ENCODE measurements at regions not wholly inside any gene's neighbourhood (a gene's known extent, or its start where the extent isn't known, plus 50 kb on each side); places are given as distances from the start of the nearest gene placed in this dataset.

DNA sequence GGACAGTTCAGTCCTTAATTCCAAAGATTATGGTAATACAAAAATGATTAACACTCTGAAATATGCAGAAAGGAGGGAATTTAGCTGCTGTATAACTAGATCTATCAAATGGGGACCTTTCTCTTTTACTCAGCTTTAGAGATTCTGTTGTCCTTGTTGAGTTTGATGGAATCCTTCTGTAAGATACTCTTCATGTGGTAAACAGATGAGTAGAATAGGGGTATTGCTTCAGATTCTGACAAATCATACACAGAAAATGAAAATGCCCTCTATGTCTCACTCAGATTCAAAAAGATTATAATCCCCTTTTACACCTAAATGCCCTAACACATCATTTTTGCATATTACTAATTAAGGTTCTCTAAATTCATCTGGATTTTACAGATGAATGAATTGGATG is 50.7 kb downstream of the ARHGAP35 start:
- no peak overlapping the region for H3K4me3 ChIP-seq (ENCODE audit: low read depth, low read length)
- no peak for DNase-seq (ENCODE audit: low read depth)
- TF ChIP-seq, protein P1, sequence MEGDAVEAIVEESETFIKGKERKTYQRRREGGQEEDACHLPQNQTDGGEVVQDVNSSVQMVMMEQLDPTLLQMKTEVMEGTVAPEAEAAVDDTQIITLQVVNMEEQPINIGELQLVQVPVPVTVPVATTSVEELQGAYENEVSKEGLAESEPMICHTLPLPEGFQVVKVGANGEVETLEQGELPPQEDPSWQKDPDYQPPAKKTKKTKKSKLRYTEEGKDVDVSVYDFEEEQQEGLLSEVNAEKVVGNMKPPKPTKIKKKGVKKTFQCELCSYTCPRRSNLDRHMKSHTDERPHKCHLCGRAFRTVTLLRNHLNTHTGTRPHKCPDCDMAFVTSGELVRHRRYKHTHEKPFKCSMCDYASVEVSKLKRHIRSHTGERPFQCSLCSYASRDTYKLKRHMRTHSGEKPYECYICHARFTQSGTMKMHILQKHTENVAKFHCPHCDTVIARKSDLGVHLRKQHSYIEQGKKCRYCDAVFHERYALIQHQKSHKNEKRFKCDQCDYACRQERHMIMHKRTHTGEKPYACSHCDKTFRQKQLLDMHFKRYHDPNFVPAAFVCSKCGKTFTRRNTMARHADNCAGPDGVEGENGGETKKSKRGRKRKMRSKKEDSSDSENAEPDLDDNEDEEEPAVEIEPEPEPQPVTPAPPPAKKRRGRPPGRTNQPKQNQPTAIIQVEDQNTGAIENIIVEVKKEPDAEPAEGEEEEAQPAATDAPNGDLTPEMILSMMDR (conservative IDR thresholded peaks at IDR 0.05; ENCODE audit: low read depth, low read length) = no peak

GRCh38 chr19:46913198-46913851 is 52.5 kb downstream of the ARHGAP35 start:
- TF ChIP-seq, protein P1 (conservative IDR thresholded peaks at IDR 0.05; ENCODE audit: low read depth, low read length) = no peak
- no peak for DNase-seq (ENCODE audit: low read depth)
- H3K4me3 ChIP-seq (ENCODE audit: low read depth, low read length) = no peak overlapping the region

DNA sequence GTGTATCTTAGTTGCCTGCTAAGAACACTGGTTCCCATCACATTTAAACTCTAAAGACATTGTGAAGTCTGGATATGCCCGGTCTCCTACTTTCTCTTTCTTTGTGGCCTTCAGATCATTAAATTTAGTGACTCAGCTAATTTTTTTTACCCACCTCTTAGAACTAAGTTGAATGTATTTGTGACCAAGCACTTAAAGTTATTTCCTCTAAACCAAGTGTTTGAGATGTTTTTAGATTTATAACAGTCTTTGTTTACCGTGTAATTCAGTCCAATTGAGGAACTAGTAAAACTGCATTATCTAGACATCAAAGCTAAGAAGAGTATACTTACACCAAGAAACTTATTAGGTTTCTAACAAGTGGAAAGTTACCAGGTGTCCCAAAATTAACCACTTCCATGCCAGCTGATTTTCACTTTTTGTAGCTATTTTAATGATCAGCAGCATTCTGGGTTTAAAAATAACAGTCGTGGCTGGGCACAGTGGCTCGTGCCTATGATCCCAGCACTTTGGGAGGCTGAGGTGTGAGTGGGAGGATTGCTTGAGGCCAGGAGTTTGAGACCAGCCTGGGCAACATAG is 53.1 kb downstream of the ARHGAP35 start:
- no peak overlapping the region for H3K4me3 ChIP-seq (ENCODE audit: low read depth, low read length)
- TF ChIP-seq, protein P1 (conservative IDR thresholded peaks at IDR 0.05; ENCODE audit: low read depth, low read length) = no peak
- DNase-seq (ENCODE audit: low read depth) = no peak

GRCh38 chr19:46915386-46915785 is 54.6 kb downstream of the ARHGAP35 start:
- TF ChIP-seq, protein P1 (conservative IDR thresholded peaks at IDR 0.05; ENCODE audit: low read depth, low read length) = no peak
- no peak for DNase-seq (ENCODE audit: low read depth)
- H3K4me3 ChIP-seq (ENCODE audit: low read depth, low read length) = no peak overlapping the region

DNA sequence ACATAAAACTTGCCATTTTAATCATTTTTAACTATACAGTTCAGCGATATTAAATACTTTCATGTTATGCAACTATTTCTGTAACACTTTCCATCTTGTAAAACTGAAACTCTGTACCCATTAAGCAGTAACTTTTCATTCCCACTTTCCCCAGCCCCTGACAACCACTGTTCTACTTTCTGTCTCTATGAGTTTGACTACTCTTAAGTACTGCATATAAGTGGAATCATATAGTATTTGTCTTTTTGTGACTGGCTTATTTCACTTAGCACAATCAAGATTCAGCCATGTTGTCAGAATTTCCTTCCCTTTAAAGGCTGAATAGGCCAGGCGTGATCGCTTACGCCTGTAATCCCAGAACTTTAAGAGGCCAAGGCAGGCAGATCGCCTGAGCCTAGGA is 56.2 kb downstream of the ARHGAP35 start:
- DNase-seq (ENCODE audit: low read depth) = no peak
- TF ChIP-seq, protein P1 (conservative IDR thresholded peaks at IDR 0.05; ENCODE audit: low read depth, low read length) = no peak
- no peak overlapping the region for H3K4me3 ChIP-seq (ENCODE audit: low read depth, low read length)

GRCh38 chr19:46919324-46919723 is 58.5 kb downstream of the ARHGAP35 start:
- no peak for DNase-seq (ENCODE audit: low read depth)
- no peak overlapping the region for H3K4me3 ChIP-seq (ENCODE audit: low read depth, low read length)
- TF ChIP-seq, protein P1 (conservative IDR thresholded peaks at IDR 0.05; ENCODE audit: low read depth, low read length) = no peak

- TF ChIP-seq, protein P1 (conservative IDR thresholded peaks at IDR 0.05; ENCODE audit: low read depth, low read length) = no peak
- no peak overlapping the region for H3K4me3 ChIP-seq (ENCODE audit: low read depth, low read length)
- DNase-seq (ENCODE audit: low read depth) = no peak
These were observed 59.6 kb downstream of the ARHGAP35 start for GRCh38 chr19:46920362-46920761.
